ENCODE measurements at regions not wholly inside any gene's neighbourhood (a gene's known extent, or its start where the extent isn't known, plus 50 kb on each side); places are given as distances from the start of the nearest gene placed in this dataset.
"Not testable (repeated sequence)": the region's sequence is repeated elsewhere in the genome, so short reads cannot be mapped to it uniquely, and the experiment has no call there.

DNA sequence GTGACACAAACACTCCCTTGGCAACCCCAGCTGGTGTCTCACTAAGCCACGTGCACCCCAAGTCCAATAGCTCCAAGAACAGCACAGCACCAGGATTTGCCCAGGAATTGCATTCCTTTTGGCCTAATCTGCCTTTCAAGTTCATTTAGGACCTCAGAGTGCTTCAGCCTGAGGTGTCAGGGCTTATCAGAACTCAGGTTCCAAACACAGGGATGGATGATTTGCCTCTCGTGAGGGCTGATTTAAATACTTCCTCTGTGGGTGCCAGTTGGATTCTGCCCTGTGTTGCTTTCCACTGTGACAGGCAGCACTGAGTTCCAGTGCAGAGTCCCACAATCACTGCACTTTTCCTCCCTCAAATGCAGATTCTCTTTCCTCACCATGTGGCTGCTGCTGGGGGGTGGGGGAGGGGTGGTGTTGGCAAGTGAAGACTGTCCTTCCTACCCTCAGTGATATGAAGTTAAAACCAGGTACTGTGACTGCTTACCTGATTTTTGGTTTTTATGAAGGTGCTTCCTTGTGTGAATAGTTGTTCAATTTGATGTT lies 204.3 kb upstream of the STAC start:
- H3K4me1 Mint-ChIP-seq, result no peaks in the 10 kb centered on the region
- H3K4me3 Mint-ChIP-seq, result no peak overlapping the region
- H3K27ac Mint-ChIP-seq, result no peak overlapping the region
- DNase-seq (ENCODE audit: low spot score in 2 of 2), result no peak
- no peaks in the 10 kb centered on the region for H3K36me3 Mint-ChIP-seq
- peaks cover 4% of the 10 kb centered on the region for H3K9me3 Mint-ChIP-seq
- no peak for ATAC-seq

GRCh38 chr3:36178018-36178417 lies 202.3 kb upstream of the STAC start:
- H3K4me3 Mint-ChIP-seq, result no peak overlapping the region
- H3K9me3 Mint-ChIP-seq, result peaks cover 6% of the 10 kb centered on the region
- no peak for DNase-seq (ENCODE audit: low spot score in 2 of 2)
- ATAC-seq, result no peak
- H3K4me1 Mint-ChIP-seq, result no peaks in the 10 kb centered on the region
- no peaks in the 10 kb centered on the region for H3K36me3 Mint-ChIP-seq
- no peak overlapping the region for H3K27ac Mint-ChIP-seq

DNA sequence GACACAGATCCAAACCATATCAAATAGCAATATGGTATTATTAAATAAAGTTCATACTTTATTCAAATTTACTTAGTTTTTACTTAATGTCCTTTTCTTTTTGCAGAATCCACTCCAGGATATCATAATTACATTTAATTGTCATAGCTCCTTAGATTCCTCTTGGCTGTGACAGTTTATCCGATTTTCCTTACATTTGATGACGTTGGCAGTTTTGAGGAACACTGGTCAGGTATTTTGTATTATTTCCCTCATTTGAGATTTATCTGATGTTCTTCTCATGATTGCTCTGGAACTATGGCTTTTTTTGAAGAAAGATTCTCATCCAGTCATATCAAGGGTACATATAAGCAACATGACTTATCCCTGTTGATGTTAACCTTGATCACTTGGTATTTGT lies 198.3 kb upstream of the STAC start:
- Mint-ChIP-seq H3K4me3 (no peak overlapping the region), H3K4me1 (no peaks in the 10 kb centered on the region), H3K27ac (no peak overlapping the region), H3K36me3 (no peaks in the 10 kb centered on the region), H3K9me3 (peaks cover 2% of the 10 kb centered on the region)
- no peak for ATAC-seq
- DNase-seq (ENCODE audit: low spot score in 2 of 2), result no peak

GRCh38 chr3:36187197-36187596 lies 193.1 kb upstream of the STAC start:
- ATAC-seq; H3K27ac Mint-ChIP-seq; H3K36me3 Mint-ChIP-seq; H3K4me3 Mint-ChIP-seq; H3K4me1 Mint-ChIP-seq; DNase-seq (ENCODE audit: low spot score in 2 of 2): not testable (repeated sequence)
- peaks cover 11% of the 10 kb centered on the region for H3K9me3 Mint-ChIP-seq

DNA sequence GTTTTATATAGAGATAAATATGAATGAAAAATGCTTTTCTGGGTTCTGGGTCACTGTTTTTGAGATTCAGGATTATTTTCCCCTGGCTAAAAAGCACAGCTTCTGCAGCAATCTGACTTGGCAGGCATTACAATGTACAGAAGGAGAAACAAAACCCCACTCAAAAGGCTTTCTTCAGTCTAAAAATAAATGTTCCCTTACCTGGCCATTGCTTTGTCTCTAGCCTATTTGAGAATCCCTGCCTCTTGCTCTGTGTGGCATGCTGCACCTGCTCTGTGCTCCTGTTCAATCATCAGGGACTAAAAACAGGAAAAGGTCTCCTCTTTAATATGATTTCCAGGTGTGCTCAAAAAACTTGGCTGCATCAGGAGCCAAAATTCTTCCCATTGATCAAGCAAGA lies 187.4 kb upstream of the STAC start:
- DNase-seq (ENCODE audit: low spot score in 2 of 2) (no peak), ATAC-seq (no peak)
- Mint-ChIP-seq H3K4me1 (no peaks in the 10 kb centered on the region), H3K27ac (no peak overlapping the region), H3K4me3 (no peak overlapping the region), H3K36me3 (no peaks in the 10 kb centered on the region), H3K9me3 (peaks cover 11% of the 10 kb centered on the region)

- H3K4me1 Mint-ChIP-seq, result no peaks in the 10 kb centered on the region
- H3K4me3 Mint-ChIP-seq, result no peak overlapping the region
- peaks cover 13% of the 10 kb centered on the region for H3K9me3 Mint-ChIP-seq
- no peak overlapping the region for H3K27ac Mint-ChIP-seq
- DNase-seq (ENCODE audit: low spot score in 2 of 2) (no peak), ATAC-seq (no peak)
- H3K36me3 Mint-ChIP-seq, result no peaks in the 10 kb centered on the region
Measured at GRCh38 chr3:36193448-36193847, 186.9 kb upstream of the STAC start.

DNA sequence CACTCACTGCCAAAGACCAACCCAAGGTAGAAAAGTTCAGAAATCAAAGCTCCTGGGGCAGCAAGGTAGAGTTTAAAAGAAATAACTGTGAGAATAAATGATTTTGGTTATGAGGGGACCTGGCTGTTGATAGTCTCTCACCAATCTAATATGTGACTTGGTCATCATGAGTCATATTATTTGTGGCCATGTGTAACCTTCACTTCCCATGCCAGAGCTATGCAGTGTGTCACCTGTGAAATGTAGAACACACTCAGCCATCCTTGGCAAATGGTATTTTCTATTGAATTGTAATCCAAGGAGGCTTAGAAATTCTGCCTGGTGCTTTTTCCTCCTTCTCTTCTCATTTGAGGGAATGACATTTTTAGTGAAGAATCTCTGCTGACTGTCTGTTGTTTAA lies 184.2 kb upstream of the STAC start:
- Mint-ChIP-seq H3K9me3 (peaks cover 10% of the 10 kb centered on the region), H3K27ac (no peak overlapping the region), H3K4me1 (no peaks in the 10 kb centered on the region), H3K36me3 (no peaks in the 10 kb centered on the region), H3K4me3 (no peak overlapping the region)
- ATAC-seq (no peak), DNase-seq (ENCODE audit: low spot score in 2 of 2) (no peak)

GRCh38 chr3:36197151-36197550 lies 183.2 kb upstream of the STAC start:
- Mint-ChIP-seq H3K9me3 (peaks cover 7% of the 10 kb centered on the region), H3K27ac (no peak overlapping the region), H3K36me3 (no peaks in the 10 kb centered on the region), H3K4me1 (no peaks in the 10 kb centered on the region), H3K4me3 (no peak overlapping the region)
- DNase-seq (ENCODE audit: low spot score in 2 of 2), result no peak
- ATAC-seq, result no peak

DNA sequence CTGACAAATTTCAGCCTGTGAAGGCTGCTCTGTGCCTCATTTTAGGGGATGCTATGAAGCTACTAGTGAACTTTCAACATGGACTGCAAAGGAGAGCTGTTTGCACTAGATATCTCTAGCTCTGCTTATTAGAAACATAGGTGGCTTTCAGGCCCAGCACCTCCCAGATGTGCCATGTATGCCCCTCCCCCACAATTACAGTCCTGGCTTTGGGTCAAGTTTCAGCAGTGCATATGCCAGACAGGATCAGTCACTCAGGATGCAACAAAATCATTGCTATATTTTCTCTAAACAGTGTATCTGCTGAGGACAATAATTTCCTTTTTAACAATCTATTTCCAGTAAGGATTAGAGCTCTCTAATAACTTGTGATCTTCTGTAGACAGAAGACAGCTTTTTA lies 178.8 kb upstream of the STAC start:
- DNase-seq (ENCODE audit: low spot score in 2 of 2) (no peak), ATAC-seq (no peak)
- no peak overlapping the region for H3K4me3 Mint-ChIP-seq
- no peak overlapping the region for H3K27ac Mint-ChIP-seq
- H3K36me3 Mint-ChIP-seq, result no peaks in the 10 kb centered on the region
- no peaks in the 10 kb centered on the region for H3K4me1 Mint-ChIP-seq
- peaks cover 9% of the 10 kb centered on the region for H3K9me3 Mint-ChIP-seq

GRCh38 chr3:36206956-36207580 lies 173.2 kb upstream of the STAC start:
- Mint-ChIP-seq H3K27ac (no peak overlapping the region), H3K4me1 (no peaks in the 10 kb centered on the region), H3K36me3 (no peaks in the 10 kb centered on the region), H3K9me3 (peaks cover 6% of the 10 kb centered on the region), H3K4me3 (no peak overlapping the region)
- DNase-seq (ENCODE audit: low spot score in 2 of 2), result no peak
- ATAC-seq, result no peak

GRCh38 chr3:36210840-36211651 lies 169.3 kb upstream of the STAC start:
- no peaks in the 10 kb centered on the region for H3K36me3 Mint-ChIP-seq
- DNase-seq (ENCODE audit: low spot score in 2 of 2) (no peak), ATAC-seq (no peak)
- H3K4me1 Mint-ChIP-seq, result no peaks in the 10 kb centered on the region
- H3K9me3 Mint-ChIP-seq, result peaks cover 4% of the 10 kb centered on the region
- no peak overlapping the region for H3K27ac Mint-ChIP-seq
- no peak overlapping the region for H3K4me3 Mint-ChIP-seq

DNA sequence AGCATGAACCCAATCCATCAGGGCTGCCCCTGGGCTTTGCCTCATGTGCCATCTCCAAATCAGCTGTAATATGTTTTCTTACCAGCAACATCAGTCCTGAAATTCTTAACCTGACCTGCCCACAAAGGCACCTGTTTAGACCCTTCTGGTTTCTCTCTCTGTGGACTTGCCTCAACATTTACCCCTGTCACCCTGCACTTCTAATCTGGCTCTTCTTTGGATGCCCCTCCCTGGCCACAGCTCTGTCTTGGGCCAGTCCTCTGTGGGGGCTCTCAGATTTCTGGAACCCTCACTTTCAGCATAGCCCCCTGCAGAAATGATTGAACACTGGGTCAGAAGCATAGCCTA lies 168.7 kb upstream of the STAC start:
- H3K4me3 Mint-ChIP-seq, result no peak overlapping the region
- DNase-seq (ENCODE audit: low spot score in 2 of 2) (no peak), ATAC-seq (no peak)
- H3K36me3 Mint-ChIP-seq, result no peaks in the 10 kb centered on the region
- no peak overlapping the region for H3K27ac Mint-ChIP-seq
- no peaks in the 10 kb centered on the region for H3K4me1 Mint-ChIP-seq
- peaks cover 4% of the 10 kb centered on the region for H3K9me3 Mint-ChIP-seq

- no peak for DNase-seq (ENCODE audit: low spot score in 2 of 2)
- ATAC-seq, result no peak
- Mint-ChIP-seq H3K4me1 (no peaks in the 10 kb centered on the region), H3K27ac (no peak overlapping the region), H3K36me3 (no peaks in the 10 kb centered on the region), H3K9me3 (peaks cover 4% of the 10 kb centered on the region), H3K4me3 (no peak overlapping the region)
Measured at GRCh38 chr3:36212251-36212650, 168.1 kb upstream of the STAC start.

- ATAC-seq (no peak), DNase-seq (ENCODE audit: low spot score in 2 of 2) (no peak)
- Mint-ChIP-seq H3K36me3 (no peaks in the 10 kb centered on the region), H3K4me3 (no peak overlapping the region), H3K9me3 (peaks cover 11% of the 10 kb centered on the region), H3K4me1 (no peaks in the 10 kb centered on the region), H3K27ac (no peak overlapping the region)
Measured at GRCh38 chr3:36214460-36214859, 165.8 kb upstream of the STAC start.

- H3K36me3 Mint-ChIP-seq, result no peaks in the 10 kb centered on the region
- no peak overlapping the region for H3K27ac Mint-ChIP-seq
- no peaks in the 10 kb centered on the region for H3K4me1 Mint-ChIP-seq
- H3K4me3 Mint-ChIP-seq, result no peak overlapping the region
- DNase-seq (ENCODE audit: low spot score in 2 of 2) (no peak), ATAC-seq (no peak)
- H3K9me3 Mint-ChIP-seq, result peaks cover 7% of the 10 kb centered on the region
Measured at GRCh38 chr3:36215241-36215640, 165.1 kb upstream of the STAC start.

DNA sequence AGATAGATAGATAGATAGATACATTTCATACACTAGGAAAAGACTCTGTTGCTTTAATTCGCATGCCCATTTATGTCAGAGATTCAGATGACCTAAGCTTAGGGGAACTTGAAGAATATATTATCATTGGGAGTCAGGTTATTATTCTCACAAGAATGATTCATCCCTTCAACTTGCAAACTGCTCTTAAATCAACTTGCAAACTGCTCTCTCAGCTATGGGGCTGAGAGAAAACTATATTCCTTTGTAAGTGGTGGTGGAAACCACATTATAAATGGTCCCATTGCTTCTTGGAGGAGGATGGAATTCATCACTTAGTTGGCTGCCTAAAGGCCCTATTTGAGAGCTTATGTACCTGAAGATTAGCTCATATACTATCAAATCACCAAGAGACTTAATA lies 160.9 kb upstream of the STAC start:
- H3K9me3 Mint-ChIP-seq, result peaks cover 14% of the 10 kb centered on the region
- H3K27ac Mint-ChIP-seq, result no peak overlapping the region
- no peak overlapping the region for H3K4me3 Mint-ChIP-seq
- no peaks in the 10 kb centered on the region for H3K36me3 Mint-ChIP-seq
- ATAC-seq, result no peak
- DNase-seq (ENCODE audit: low spot score in 2 of 2), result no peak
- H3K4me1 Mint-ChIP-seq, result no peaks in the 10 kb centered on the region

All from stimulated activated effector memory CD8-positive, alpha-beta T cell treated with anti-CD3 and anti-CD28 coated beads, Interleukin-12 subunit alpha, Interleukin-12 subunit beta, amount 100 ng/mL, for 72 hours (primary cell).